ENCODE measurements at regions not wholly inside any gene's neighbourhood (a gene's known extent, or its start where the extent isn't known, plus 50 kb on each side); places are given as distances from the start of the nearest gene placed in this dataset.
A peak's percentile ranks its signal among the peaks of the same experiment; 100 is the strongest.

GRCh38 chr4:30939684-30940083 is 219.5 kb downstream of the PCDH7 start:
- no peak for DNase-seq (ENCODE audit: low spot score)

- DNase-seq (ENCODE audit: low spot score): no peak
These were observed 221.5 kb downstream of the PCDH7 start for GRCh38 chr4:30941641-30942040.

GRCh38 chr4:30943356-30943755 is 223.2 kb downstream of the PCDH7 start:
- no peak for DNase-seq (ENCODE audit: low spot score)

- DNase-seq (ENCODE audit: low spot score): no peak
These were observed 225.4 kb downstream of the PCDH7 start for GRCh38 chr4:30945586-30945985.

GRCh38 chr4:30946288-30946687 is 226.1 kb downstream of the PCDH7 start:
- no peak for DNase-seq (ENCODE audit: low spot score)

- no peak for DNase-seq (ENCODE audit: low spot score)
These were observed 228.5 kb downstream of the PCDH7 start for GRCh38 chr4:30948653-30949052.

GRCh38 chr4:30950737-30951136 is 230.6 kb downstream of the PCDH7 start:
- no peak for DNase-seq (ENCODE audit: low spot score)

GRCh38 chr4:30952526-30953219 is 232.5 kb downstream of the PCDH7 start:
- DNase-seq (ENCODE audit: low spot score): no peak

- no peak for DNase-seq (ENCODE audit: low spot score)
These were observed 233.6 kb downstream of the PCDH7 start for GRCh38 chr4:30953799-30954198.

GRCh38 chr4:30956916-30957315 is 236.7 kb downstream of the PCDH7 start:
- no peak for DNase-seq (ENCODE audit: low spot score)

GRCh38 chr4:30957706-30958105 is 237.5 kb downstream of the PCDH7 start:
- DNase-seq (ENCODE audit: low spot score): no peak

GRCh38 chr4:30959781-30960485 is 239.8 kb downstream of the PCDH7 start:
- DNase-seq (ENCODE audit: low spot score): no peak

- DNase-seq (ENCODE audit: low spot score): no peak
These were observed 242.8 kb downstream of the PCDH7 start for GRCh38 chr4:30962939-30963338.

- DNase-seq (ENCODE audit: low spot score): peak; percentile 12
These were observed 248.8 kb downstream of the PCDH7 start for GRCh38 chr4:30968926-30969325.

- no peak for DNase-seq (ENCODE audit: low spot score)
These were observed 252.4 kb downstream of the PCDH7 start for GRCh38 chr4:30972542-30972941.

GRCh38 chr4:30973993-30974392 is 253.8 kb downstream of the PCDH7 start:
- DNase-seq (ENCODE audit: low spot score): no peak

- no peak for DNase-seq (ENCODE audit: low spot score)
These were observed 259.2 kb downstream of the PCDH7 start for GRCh38 chr4:30979402-30979801.

- DNase-seq (ENCODE audit: low spot score): no peak
These were observed 269.3 kb downstream of the PCDH7 start for GRCh38 chr4:30989508-30989907.

- DNase-seq (ENCODE audit: low spot score): no peak
These were observed 276.7 kb downstream of the PCDH7 start for GRCh38 chr4:30996841-30997240.

GRCh38 chr4:31005037-31005436 is 284.9 kb downstream of the PCDH7 start:
- no peak for DNase-seq (ENCODE audit: low spot score)

GRCh38 chr4:31007858-31008257 is 287.7 kb downstream of the PCDH7 start:
- DNase-seq (ENCODE audit: low spot score): no peak

GRCh38 chr4:31009926-31010325 is 289.8 kb downstream of the PCDH7 start:
- DNase-seq (ENCODE audit: low spot score): no peak

GRCh38 chr4:31015123-31015522 is 295.0 kb downstream of the PCDH7 start:
- no peak for DNase-seq (ENCODE audit: low spot score)
